DND-41 (cell line): ENCODE measurements at regions not wholly inside any gene's neighbourhood (a gene's known extent, or its start where the extent isn't known, plus 50 kb on each side); places are given as distances from the start of the nearest gene placed in this dataset.

Experiments used
- ATAC-seq: fragments of 200-7000 bp; cut with Tn5 transposase; 3 replicates; pipeline ENCODE4 v1.9.1; 2021; ENCODE audit warnings: low read depth; ENCODE audit not compliant: insufficient read depth
- DNase-seq: peaks from one replicate; pipeline ENCODE4 v3.0.0-alpha.2; 2020
- H2AFZ ChIP-seq: 2 replicates; pipeline ENCODE4 v1.6.0; 2012; ENCODE audit warnings: low read depth, low read length
- H3K27ac ChIP-seq: 2 replicates; pipeline ENCODE4 v1.5.1; 2012; ENCODE audit warnings: low read length, inconsistent platforms
- H3K27me3 ChIP-seq: fragments of 200-600 bp; sonication (generic); 2 replicates; pipeline ENCODE4 v1.6.0; 2012; ENCODE audit warnings: low read length, mild to moderate bottlenecking, inconsistent platforms; ENCODE audit not compliant: insufficient read depth, poor library complexity
- H3K36me3 ChIP-seq: 2 replicates; pipeline ENCODE4 v1.5.1; 2012; ENCODE audit warnings: low read length, inconsistent platforms; ENCODE audit not compliant: insufficient read depth
- H3K4me1 ChIP-seq: 2 replicates; pipeline ENCODE4 v1.5.1; 2012; ENCODE audit warnings: mild to moderate bottlenecking, low read length; ENCODE audit not compliant: insufficient read depth
- H3K4me2 ChIP-seq: 2 replicates; pipeline ENCODE4 v1.6.0; 2012; ENCODE audit warnings: mild to moderate bottlenecking, moderate library complexity, low read length, inconsistent platforms; ENCODE audit not compliant: insufficient read depth
- H3K4me3 ChIP-seq, 2 experiments: fragments of 200-600 bp in 1 of 2; shearing (Covaris generic) in 1 of 2; 2 replicates each; pipeline ENCODE4 v1.5.1; 2012 to 2016; ENCODE audit warnings: inconsistent platforms in 2 of 2, low read length in 2 of 2, mild to moderate bottlenecking in 2 of 2, low read depth in 1 of 2, moderate library complexity in 1 of 2
- H3K79me2 ChIP-seq: 2 replicates; pipeline ENCODE4 v1.6.0; 2012; ENCODE audit warnings: low read length, inconsistent platforms; ENCODE audit not compliant: insufficient read depth
- H3K9ac ChIP-seq: 2 replicates; pipeline ENCODE4 v1.6.0; 2012; ENCODE audit warnings: low read depth, mild to moderate bottlenecking, inconsistent platforms, low read length, moderate library complexity
- H3K9me3 ChIP-seq: 2 replicates; pipeline ENCODE4 v1.5.1; 2012; ENCODE audit warnings: low read length, moderate library complexity, mild to moderate bottlenecking, inconsistent platforms; ENCODE audit not compliant: insufficient read depth, severe bottlenecking
- H4K20me1 ChIP-seq: 2 replicates; pipeline ENCODE4 v1.6.0; 2012; ENCODE audit warnings: low read length; ENCODE audit not compliant: insufficient read depth
- EZH2 ChIP-seq: IDR thresholded peaks from 3 replicates; pipeline ENCODE4 v1.6.1; 2012; ENCODE audit warnings: borderline replicate concordance, low read depth, mild to moderate bottlenecking, moderate library complexity, low read length, inconsistent platforms; ENCODE audit not compliant: severe bottlenecking
- TF ChIP-seq, protein P1 (sequence below): IDR thresholded peaks from 2 replicates; pipeline ENCODE4 v1.5.1; 2012; ENCODE audit warnings: borderline replicate concordance, low read length, moderate library complexity, mild to moderate bottlenecking; ENCODE audit not compliant: poor library complexity, severe bottlenecking; ENCODE audit errors: extremely low read depth

DNA sequence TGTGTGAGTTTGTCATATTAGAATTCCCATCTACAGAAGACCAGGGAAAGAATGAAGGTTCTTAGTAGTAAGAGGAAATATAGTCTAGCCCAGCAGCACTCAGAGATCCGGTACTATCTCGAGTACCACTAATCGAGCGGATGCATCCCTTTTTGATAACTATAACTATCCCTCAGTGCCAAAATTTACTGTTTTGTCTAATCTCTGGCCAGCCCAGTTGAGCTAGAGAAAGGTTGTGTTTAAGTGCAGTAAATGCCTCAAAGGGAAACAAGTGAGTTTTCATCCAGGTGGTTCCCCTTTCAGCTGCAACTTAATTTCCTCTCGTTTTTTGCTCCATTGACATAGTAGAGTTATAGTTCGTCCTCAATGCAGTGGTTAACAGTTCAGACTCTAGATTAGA is 146.7 kb downstream of the GPBP1 start:
- Histone ChIP-seq H3K79me2 (no peaks in the 10 kb centered on the region), H3K36me3 (no peaks in the 10 kb centered on the region), H3K27me3 (no peaks in the 10 kb centered on the region), H3K4me3 (no peak overlapping the region), H3K9me3 (no peaks in the 10 kb centered on the region), H3K27ac (no peak overlapping the region), H3K4me2 (no peak overlapping the region), H2AFZ (no peak overlapping the region), H4K20me1 (no peaks in the 10 kb centered on the region), H3K9ac (no peak overlapping the region), H3K4me1 (peaks cover 17% of the 10 kb centered on the region)
- no peak for TF ChIP-seq EZH2
- TF ChIP-seq, protein P1, sequence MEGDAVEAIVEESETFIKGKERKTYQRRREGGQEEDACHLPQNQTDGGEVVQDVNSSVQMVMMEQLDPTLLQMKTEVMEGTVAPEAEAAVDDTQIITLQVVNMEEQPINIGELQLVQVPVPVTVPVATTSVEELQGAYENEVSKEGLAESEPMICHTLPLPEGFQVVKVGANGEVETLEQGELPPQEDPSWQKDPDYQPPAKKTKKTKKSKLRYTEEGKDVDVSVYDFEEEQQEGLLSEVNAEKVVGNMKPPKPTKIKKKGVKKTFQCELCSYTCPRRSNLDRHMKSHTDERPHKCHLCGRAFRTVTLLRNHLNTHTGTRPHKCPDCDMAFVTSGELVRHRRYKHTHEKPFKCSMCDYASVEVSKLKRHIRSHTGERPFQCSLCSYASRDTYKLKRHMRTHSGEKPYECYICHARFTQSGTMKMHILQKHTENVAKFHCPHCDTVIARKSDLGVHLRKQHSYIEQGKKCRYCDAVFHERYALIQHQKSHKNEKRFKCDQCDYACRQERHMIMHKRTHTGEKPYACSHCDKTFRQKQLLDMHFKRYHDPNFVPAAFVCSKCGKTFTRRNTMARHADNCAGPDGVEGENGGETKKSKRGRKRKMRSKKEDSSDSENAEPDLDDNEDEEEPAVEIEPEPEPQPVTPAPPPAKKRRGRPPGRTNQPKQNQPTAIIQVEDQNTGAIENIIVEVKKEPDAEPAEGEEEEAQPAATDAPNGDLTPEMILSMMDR = no peak
- ATAC-seq = no peak
- no peak for DNase-seq

DNA sequence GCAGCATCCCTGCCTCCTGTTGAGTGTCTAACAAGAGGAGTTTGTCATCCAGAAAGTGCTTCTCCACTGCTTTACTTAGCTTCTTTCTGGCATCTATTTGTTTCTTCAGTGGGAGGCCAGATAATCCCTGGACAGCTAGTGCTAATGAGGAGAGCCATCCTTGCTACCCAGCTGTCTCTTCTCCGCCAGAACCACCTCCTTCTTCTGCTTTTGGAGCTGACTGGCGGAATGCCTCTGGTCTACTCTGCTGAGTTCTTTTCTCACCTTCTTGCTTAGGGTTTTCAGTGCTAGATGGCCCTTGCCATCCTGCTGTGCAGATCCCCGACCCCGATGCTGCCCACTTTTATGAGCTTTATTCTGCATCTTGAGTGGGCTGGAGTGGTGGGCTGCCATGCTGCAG is 145.8 kb downstream of the GPBP1 start:
- Histone ChIP-seq H3K9me3 (no peaks in the 10 kb centered on the region), H3K4me2 (no peak overlapping the region)

DNA sequence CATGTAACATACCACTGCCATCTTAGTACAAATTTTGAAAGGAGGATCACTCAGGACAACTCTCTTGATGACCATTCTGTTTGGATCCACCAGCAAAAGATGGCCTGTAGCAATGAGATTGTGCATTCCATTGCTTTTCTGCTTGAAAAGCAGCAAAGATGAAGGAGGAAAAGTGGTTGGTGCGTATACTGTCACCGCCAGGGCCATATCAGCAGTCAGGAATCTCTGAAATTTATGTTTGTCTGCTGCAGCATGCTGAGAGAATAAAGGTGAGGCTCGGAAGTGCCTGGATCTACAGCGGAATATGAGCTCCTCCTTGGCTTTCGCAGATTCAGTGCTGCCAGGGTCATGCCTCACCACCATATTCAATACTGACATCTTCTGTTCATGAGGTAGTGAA is 144.4 kb downstream of the GPBP1 start:
- Histone ChIP-seq H3K4me1 (peaks cover 3% of the 10 kb centered on the region; the same call in 1 of the 2 replicates), H3K79me2 (no peaks in the 10 kb centered on the region), H2AFZ (no peak overlapping the region), H3K27ac (no peak overlapping the region), H3K4me3 (no peak overlapping the region), H3K9ac (no peak overlapping the region), H4K20me1 (no peaks in the 10 kb centered on the region), H3K27me3 (no peaks in the 10 kb centered on the region), H3K4me2 (no peak overlapping the region), H3K36me3 (no peaks in the 10 kb centered on the region), H3K9me3 (no peaks in the 10 kb centered on the region)
- TF ChIP-seq EZH2 = no peak
- TF ChIP-seq, protein P1 = no peak
- DNase-seq = no peak
- no peak for ATAC-seq

More for the DNA sequence above, 145.8 kb downstream of the GPBP1 start:
- Histone ChIP-seq H3K4me3 (no peak overlapping the region), H4K20me1 (no peaks in the 10 kb centered on the region), H3K27ac (no peak overlapping the region), H3K36me3 (no peaks in the 10 kb centered on the region), H3K27me3 (no peaks in the 10 kb centered on the region), H2AFZ (no peak overlapping the region), H3K4me1 (peaks cover 15% of the 10 kb centered on the region), H3K9ac (no peak overlapping the region), H3K79me2 (no peaks in the 10 kb centered on the region)
- no peak for ATAC-seq
- no peak for DNase-seq
- TF ChIP-seq, protein P1 = no peak
- no peak for TF ChIP-seq EZH2

DNA sequence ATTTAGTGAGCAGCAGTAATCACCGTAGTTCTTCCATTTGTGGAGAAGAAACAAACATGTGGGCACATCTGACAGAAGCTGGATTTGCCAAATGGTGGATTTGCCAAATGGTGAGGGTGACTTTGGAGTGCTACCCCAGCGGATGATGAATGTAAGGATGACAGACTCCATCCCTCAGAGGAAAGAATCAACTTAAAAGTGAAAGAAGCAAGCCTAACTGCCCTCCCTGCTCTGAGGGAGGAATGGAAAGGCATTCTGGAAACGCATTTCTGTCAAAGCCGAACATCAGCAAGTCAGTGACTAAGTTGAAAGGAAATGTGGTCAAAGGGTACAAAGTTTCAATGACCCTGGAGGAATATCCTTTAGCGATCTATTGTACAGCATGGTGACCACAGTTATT is 143.5 kb downstream of the GPBP1 start:
- Histone ChIP-seq H3K9me3 (no peaks in the 10 kb centered on the region), H3K4me3 (no peak overlapping the region), H3K36me3 (no peaks in the 10 kb centered on the region), H4K20me1 (no peaks in the 10 kb centered on the region), H2AFZ (no peak overlapping the region), H3K27me3 (no peaks in the 10 kb centered on the region), H3K9ac (no peak overlapping the region), H3K4me1 (peaks cover 3% of the 10 kb centered on the region; the same call in 1 of the 2 replicates), H3K27ac (no peak overlapping the region), H3K79me2 (no peaks in the 10 kb centered on the region), H3K4me2 (no peak overlapping the region)
- DNase-seq = no peak
- TF ChIP-seq, protein P1 = no peak
- TF ChIP-seq EZH2 = no peak
- no peak for ATAC-seq
